SK-N-SH treated with all-trans-retinoic acid at 6 μM for 48 hours (cell line): ENCODE measurements at regions not wholly inside any gene's neighbourhood (a gene's known extent, or its start where the extent isn't known, plus 50 kb on each side); places are given as distances from the start of the nearest gene placed in this dataset.

Experiments
- ARNTL ChIP-seq: fragments of 450-650 bp; formaldehyde crosslinking; IDR thresholded peaks from 2 replicates; pipeline ENCODE4 v1.5.0; 2020; ENCODE audit warnings: low read depth, mild to moderate bottlenecking, moderate library complexity, borderline replicate concordance
- POU6F1 ChIP-seq: fragments of 250-450 bp; sonication (Bioruptor Pico); IDR thresholded peaks from 2 replicates; pipeline ENCODE4 v1.8.0; 2021; ENCODE audit warnings: low read depth, mild to moderate bottlenecking, moderate library complexity, borderline replicate concordance
- SNAI2 ChIP-seq: fragments of 250-450 bp; sonication (Bioruptor Pico); IDR thresholded peaks from 2 replicates; pipeline ENCODE4 v1.5.0; 2020; ENCODE audit warnings: mild to moderate bottlenecking, moderate library complexity
- ZFP30 ChIP-seq: fragments of 450-650 bp; formaldehyde crosslinking; IDR thresholded peaks from 2 replicates; pipeline ENCODE4 v1.5.0; 2022; ENCODE audit warnings: mild to moderate bottlenecking, moderate library complexity
- TF ChIP-seq, protein P1 (sequence below): fragments of 250-450 bp; sonication (Bioruptor Pico); IDR thresholded peaks from 2 replicates; pipeline ENCODE4 v1.5.0; 2020; ENCODE audit warnings: mild to moderate bottlenecking, moderate library complexity
- TF ChIP-seq, protein P2 (sequence below): fragments of 250-450 bp; sonication (Bioruptor Pico); IDR thresholded peaks from 2 replicates; pipeline ENCODE4 v1.8.0; 2020; ENCODE audit warnings: mild to moderate bottlenecking, moderate library complexity, borderline replicate concordance

GRCh38 chr16:72723781-72724180 is 324.1 kb downstream of the ZFHX3 start:
- TF ChIP-seq ZFP30 (CRISPR knock-in tag) (no peak), POU6F1 (CRISPR knock-in tag) (no peak), ARNTL (CRISPR knock-in tag) (no peak), SNAI2 (CRISPR knock-in tag) (no peak)
- TF ChIP-seq, protein P1, sequence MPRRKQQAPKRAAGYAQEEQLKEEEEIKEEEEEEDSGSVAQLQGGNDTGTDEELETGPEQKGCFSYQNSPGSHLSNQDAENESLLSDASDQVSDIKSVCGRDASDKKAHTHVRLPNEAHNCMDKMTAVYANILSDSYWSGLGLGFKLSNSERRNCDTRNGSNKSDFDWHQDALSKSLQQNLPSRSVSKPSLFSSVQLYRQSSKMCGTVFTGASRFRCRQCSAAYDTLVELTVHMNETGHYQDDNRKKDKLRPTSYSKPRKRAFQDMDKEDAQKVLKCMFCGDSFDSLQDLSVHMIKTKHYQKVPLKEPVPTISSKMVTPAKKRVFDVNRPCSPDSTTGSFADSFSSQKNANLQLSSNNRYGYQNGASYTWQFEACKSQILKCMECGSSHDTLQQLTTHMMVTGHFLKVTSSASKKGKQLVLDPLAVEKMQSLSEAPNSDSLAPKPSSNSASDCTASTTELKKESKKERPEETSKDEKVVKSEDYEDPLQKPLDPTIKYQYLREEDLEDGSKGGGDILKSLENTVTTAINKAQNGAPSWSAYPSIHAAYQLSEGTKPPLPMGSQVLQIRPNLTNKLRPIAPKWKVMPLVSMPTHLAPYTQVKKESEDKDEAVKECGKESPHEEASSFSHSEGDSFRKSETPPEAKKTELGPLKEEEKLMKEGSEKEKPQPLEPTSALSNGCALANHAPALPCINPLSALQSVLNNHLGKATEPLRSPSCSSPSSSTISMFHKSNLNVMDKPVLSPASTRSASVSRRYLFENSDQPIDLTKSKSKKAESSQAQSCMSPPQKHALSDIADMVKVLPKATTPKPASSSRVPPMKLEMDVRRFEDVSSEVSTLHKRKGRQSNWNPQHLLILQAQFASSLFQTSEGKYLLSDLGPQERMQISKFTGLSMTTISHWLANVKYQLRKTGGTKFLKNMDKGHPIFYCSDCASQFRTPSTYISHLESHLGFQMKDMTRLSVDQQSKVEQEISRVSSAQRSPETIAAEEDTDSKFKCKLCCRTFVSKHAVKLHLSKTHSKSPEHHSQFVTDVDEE (CRISPR knock-in tag), result no peak
- TF ChIP-seq, protein P2, sequence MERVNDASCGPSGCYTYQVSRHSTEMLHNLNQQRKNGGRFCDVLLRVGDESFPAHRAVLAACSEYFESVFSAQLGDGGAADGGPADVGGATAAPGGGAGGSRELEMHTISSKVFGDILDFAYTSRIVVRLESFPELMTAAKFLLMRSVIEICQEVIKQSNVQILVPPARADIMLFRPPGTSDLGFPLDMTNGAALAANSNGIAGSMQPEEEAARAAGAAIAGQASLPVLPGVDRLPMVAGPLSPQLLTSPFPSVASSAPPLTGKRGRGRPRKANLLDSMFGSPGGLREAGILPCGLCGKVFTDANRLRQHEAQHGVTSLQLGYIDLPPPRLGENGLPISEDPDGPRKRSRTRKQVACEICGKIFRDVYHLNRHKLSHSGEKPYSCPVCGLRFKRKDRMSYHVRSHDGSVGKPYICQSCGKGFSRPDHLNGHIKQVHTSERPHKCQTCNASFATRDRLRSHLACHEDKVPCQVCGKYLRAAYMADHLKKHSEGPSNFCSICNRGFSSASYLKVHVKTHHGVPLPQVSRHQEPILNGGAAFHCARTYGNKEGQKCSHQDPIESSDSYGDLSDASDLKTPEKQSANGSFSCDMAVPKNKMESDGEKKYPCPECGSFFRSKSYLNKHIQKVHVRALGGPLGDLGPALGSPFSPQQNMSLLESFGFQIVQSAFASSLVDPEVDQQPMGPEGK (CRISPR knock-in tag), result no peak
